ENCODE measurements at regions not wholly inside any gene's neighbourhood (a gene's known extent, or its start where the extent isn't known, plus 50 kb on each side); places are given as distances from the start of the nearest gene placed in this dataset.
"Not testable (repeated sequence)": the region's sequence is repeated elsewhere in the genome, so short reads cannot be mapped to it uniquely, and the experiment has no call there.

DNA sequence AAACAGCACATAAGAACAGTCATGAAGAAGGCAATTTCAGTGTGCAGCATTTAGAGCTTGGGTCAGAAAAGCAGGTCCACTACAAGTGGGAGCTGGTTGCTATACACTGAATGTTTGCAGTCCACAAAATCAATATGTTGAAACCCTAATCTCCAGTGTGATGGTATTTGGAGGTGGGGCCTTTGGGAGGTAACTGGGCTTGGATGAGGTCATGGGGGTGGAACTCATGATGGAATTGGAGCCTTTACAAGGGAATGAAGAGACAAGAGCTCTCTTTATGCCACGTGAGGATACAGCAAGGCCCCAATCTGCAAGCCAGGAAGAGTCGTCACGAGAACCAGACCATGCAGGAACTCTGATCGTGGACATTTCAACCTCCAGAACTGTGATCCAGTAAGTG lies 216.7 kb upstream of the SLC35B3 start:
- intact Hi-C loops (cut with DNase I, micrococcal nuclease), result no loop called here
- DNase-seq (no peak), ATAC-seq (no peak)

DNA sequence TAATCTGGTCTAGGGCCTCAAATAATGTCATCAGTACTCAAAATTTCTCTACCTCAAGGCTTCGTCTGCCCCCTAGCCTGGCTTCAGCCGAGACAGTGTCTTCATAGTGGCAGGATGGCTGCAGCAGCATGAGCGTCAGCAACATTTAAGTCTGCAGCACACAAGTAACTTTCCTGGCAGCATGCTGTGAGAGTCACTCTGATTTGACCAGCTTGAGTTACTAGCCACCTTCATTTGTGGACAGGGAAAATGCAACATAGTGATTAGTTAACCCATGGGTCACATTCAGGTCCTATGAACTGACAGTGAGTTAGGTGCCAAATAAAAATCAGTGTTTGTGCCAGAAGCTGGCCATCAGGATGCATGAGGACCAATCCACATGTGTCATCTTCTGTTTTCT lies 209.9 kb upstream of the SLC35B3 start:
- DNase-seq, result no peak
- intact Hi-C loops (cut with DNase I, micrococcal nuclease), result no loop called here
- no peak for ATAC-seq

DNA sequence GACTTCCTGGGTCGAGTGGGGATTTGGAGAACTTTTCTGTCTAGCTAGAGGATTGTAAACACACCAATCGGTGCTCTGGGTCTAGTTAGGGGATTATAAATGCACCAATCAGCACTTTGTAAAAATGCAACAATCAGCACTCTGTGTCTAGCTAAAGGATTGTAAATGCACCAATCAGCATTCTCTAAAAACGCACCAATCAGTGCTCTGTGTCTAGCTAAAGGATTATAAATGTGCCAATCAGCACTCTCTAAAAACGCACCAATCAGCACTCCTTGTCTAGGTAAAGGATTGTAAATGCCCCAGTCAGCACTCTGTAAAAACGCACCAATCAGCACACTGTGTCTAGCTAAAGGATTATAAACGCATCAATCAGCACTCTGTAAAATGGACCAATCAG lies 209.0 kb upstream of the SLC35B3 start:
- DNase-seq (no peak), ATAC-seq (no peak)
- intact Hi-C loops (cut with DNase I, micrococcal nuclease), result no loop called here

DNA sequence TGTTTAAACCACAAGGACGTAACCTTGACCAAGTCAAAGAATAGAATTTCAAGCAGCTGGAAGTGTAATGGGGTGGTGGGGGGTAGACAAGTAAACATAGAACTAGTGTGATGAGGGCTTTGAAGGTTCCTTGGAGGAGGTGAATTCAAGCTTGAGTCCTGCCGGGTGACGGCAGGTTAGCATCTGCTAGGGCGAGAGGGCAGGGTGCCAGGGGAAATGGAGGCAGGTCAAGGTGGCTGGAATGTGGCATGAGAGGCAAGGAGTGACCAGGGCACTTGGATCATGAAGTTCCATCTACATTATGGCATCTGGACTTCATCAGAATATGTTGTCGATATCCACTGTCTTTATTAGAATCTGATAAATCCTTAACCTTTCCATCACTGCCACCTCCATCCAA lies 207.5 kb upstream of the SLC35B3 start:
- ATAC-seq, result no peak
- intact Hi-C loops (cut with DNase I, micrococcal nuclease), result no loop called here
- no peak for DNase-seq

DNA sequence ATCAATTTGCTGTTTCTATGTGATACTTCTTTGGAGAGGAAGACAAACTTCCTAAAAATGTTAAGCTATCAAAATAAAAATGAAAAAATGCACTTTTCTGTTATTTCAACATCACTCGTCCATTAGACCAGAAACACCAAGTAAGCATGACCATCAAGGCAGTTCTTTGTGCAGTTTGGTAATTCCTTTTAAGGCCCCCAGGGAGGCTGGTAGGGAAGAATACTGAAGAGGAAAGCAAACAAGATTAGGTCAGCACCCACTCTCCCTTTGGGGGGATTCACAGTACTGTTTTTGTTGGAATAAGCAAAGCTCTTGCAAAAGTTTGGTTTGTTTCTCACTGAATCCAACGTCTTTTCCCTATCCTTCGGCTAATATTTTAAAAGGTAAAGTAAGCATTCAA lies 206.8 kb upstream of the SLC35B3 start:
- ATAC-seq (no peak), DNase-seq (no peak)
- intact Hi-C loops (cut with DNase I, micrococcal nuclease), result no loop called here

DNA sequence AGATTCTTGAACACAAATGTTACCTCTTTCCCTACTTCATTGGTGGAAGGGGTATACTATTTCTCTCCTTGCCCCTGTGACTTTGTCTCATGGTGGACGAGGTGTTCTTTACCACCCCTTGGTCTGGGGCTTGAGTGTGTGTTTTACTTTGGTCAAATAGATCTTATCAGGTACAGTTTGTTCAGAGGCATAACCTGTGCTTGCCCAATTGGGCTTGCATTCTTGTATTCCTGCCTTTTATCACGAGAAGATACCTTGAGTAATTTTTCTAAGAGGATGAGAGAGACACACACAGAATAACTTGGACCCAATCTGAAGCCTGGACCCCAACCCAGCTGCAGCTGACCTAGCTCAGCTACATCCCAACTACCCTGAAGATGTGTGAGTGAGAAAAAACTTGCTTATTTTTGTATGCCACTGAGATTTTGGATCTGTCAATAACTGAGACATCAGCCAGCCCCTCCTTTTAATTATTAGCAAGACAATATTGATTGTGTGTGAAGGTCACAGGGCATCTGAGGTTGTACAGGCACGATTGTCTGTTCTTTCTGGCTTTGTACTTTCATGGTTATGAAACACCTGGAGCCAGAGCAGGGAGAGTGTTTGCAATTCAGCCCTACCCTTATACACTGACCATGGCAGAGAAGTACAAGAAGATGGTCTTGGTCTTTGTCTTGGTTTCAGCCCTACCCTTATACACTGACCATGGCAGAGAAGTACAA lies 204.7 kb upstream of the SLC35B3 start:
- intact Hi-C loops (cut with DNase I, micrococcal nuclease), result no loop called here
- ATAC-seq, result no peak
- DNase-seq, result no peak

DNA sequence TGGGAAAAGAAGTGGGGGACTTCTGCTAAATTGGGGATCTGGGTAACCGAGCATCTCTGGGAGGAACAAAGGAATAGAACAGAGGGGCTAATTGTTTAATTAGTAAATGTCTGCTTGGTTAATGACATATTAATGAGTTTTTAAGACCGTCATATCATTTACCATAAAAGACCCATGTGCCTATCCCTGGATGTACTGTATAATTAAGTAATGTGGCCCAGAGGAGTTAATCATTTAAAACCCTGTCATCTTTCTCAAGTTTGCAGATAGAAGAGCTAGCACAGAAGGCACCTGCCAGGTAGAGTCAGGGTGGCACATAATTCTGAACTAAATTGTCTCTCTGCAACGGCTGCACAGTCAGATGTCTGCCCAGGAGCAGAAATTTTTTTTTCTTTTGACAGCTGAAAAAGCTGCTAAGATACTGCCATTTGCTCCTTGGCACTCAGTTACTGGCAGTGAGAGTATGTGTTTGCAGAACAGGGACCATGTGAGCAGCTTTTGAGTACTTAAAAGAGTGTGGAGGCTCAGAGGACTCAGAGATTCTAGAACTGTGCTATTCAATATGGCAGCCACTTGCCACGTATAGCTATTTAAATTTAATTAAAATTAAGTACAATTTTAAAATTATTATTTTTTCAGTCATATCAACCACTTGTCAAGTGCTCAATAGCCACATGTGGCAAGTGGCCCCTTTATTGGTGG lies 202.7 kb upstream of the SLC35B3 start:
- DNase-seq, result no peak
- ATAC-seq, result no peak
- intact Hi-C loops (cut with DNase I, micrococcal nuclease), result no loop called here

DNA sequence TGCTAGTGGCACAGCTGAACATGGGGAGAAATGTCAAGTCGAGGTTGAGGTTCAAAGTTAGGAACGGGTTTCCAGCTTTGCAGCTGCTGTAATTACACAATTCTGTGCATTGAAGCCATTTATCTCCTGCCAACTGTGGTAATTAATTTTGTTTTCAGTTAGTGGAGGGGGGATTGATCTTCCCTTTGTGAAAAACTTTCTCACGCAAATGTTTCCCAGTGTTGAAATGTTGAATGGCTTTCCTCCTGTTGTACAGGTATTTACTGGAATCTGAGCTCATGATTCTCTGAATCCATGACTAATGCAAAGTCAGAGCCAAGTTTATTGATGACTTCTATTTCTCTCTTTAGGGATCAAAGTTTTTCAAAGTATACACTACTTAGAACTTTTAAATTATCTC lies 198.4 kb upstream of the SLC35B3 start:
- intact Hi-C loops (cut with DNase I, micrococcal nuclease), result no loop called here
- ATAC-seq, result no peak
- DNase-seq, result no peak

DNA sequence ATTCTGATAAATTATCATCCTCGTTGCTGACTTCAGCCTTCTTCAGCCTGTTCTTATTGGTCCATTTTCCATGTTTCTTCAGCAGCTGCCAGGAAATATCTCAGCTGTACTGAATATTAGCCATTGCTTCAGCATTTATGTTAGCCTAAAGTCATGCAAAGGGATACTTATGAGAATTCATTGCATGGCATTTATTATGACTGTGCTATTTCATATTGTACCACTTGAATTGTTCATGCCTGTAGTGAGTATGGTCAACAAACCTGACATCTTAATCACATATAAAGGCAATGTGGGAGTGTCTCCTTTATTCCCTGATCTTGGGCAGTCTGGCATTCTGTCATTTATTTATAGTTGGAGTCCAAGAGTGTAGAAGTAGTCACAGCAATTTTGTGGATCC lies 193.4 kb upstream of the SLC35B3 start:
- intact Hi-C loops (cut with DNase I, micrococcal nuclease), result no loop called here

DNA sequence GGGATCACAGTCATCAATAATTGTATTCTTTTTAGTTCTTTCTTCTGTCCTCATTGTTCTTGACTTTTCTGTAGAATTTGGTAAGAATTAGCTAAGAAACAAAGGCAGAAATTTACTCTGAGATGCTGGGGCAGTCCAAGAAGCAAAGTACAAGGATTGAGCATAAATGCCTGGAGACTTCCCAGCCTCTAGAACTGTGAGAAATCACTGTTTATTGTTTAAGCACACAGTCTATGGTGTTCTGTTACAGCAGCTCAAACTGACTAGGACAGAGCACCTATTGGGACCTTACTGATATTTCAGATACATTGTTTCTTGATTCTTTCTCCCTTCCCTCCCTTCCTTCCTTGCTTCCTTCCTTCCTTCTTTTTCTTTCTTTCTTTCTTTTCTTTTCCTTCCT lies 192.7 kb upstream of the SLC35B3 start:
- ATAC-seq (peak; percentile 71), DNase-seq (no peak)
- intact Hi-C loops (cut with DNase I, micrococcal nuclease), result no loop called here

More for the DNA sequence above, 193.4 kb upstream of the SLC35B3 start:
- ATAC-seq, result no peak
- DNase-seq, result no peak

DNA sequence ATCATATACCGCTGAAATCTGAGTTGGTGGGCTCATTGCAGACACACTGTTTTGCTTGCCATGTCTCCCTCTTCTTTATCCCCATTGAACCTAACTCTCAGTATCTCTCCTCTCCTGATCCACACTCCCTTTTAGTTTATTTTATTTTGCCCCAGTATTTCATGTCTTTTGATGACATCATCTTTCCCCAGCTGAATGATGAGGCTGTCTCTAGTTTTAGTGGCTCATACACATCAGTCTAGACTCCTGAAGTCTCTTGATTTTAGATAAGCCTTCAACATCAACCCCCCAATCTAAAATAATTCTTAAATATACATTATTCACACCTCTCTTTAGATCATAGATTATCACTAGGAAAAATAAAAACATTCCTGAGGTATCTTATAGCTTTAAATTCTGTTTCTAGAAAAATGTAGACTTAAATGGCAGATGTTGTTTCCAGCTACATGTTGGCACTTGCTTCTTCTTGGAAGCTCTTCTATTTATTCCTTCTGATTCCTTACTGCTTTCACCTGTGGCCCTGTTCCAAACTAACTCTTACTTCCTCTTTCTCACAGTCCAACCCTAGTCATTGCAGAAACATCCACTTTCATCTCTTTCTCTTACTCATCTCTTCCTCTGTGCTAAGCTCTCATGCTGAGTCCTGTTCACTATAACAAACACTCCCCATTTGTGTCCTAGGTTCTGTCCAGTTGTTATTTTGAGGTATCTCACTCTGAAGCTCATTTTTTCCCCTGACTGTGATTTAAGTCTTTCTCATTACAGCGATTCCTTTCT lies 191.9 kb upstream of the SLC35B3 start:
- intact Hi-C loops (cut with DNase I, micrococcal nuclease), result no loop called here
- ATAC-seq (peak; percentile 89), DNase-seq (no peak)

DNA sequence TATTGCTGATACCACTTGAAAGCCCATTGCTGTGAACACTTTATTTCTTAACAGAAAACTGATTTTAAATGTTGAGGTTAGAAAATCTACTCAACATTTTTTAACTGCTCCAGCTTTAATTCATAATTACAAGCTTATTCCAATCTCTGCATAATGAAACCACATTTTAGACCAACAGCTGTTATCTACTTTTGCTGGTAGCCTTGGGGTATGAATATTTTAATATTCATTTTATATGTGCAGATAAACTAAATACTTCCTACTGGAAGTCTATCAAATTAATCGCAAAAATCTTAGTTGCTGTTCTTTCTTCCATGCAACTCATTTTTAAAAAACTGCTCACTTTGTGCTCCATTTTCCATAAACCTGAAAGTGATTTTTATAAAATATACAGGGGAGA lies 189.3 kb upstream of the SLC35B3 start:
- DNase-seq (no peak), ATAC-seq (no peak)
- intact Hi-C loops (cut with DNase I, micrococcal nuclease), result no loop called here

DNA sequence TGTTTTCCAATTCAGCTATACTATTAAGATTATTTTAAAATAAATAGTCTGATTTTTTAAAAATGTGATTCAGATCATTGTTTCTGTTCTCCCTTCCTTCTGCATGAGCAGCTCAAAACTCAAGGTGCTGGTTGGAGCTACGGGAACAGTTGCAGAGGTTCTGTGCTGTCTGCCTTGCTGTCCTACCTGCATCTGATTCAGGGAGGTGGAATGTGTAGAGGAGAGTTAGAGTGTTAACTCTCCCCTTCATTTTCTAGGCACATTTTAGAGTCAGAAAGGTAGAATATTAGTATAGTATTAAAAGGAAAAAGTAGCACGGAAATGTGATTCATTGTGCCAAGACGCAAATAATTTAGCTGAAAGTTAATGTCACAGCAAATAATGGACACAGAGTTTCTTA lies 188.1 kb upstream of the SLC35B3 start:
- no peak for DNase-seq
- intact Hi-C loops (cut with DNase I, micrococcal nuclease), result no loop called here
- no peak for ATAC-seq

DNA sequence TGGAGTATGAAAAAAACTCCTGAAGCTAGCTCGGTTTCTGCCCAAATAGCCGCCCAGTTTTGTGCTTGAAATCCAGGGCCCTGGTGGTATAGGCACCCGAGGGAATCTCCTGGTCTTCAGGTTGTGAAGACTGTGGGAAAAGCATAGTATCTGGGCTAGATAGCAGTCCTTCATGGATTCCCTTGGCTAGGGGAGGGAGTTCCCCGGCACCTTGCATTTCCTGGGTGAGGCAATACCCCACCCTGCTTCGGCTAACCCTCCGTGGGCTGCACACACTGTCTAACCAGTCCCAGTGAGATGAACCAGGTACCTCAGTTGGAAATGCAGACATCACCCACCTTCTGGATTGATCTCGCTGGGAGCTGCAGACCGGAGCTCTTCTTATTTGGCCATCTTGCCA lies 184.5 kb upstream of the SLC35B3 start:
- intact Hi-C loops (cut with DNase I, micrococcal nuclease), result no loop called here
- no peak for DNase-seq
- ATAC-seq, result no peak

DNA sequence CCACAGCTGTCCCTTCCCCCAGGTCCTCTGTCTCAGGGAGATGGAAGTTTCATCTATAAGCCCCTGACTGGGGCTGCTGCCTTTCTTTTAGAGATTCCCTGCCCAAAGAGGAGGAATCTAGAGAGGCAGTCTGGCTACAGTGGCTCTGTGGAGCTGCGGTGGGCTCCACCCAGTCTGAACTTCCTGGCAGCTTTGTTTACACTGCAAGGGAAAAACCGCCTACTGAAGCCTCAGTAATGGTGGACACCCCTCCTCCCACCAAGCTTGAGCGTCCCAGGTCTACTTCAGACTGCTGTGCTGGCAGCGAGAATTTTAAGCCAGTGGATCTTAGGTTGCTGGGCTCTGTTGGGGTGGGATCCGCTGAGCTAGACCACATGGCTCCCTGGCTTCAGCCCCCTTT lies 184.1 kb upstream of the SLC35B3 start:
- intact Hi-C loops (cut with DNase I, micrococcal nuclease); DNase-seq; ATAC-seq: not testable (repeated sequence)

DNA sequence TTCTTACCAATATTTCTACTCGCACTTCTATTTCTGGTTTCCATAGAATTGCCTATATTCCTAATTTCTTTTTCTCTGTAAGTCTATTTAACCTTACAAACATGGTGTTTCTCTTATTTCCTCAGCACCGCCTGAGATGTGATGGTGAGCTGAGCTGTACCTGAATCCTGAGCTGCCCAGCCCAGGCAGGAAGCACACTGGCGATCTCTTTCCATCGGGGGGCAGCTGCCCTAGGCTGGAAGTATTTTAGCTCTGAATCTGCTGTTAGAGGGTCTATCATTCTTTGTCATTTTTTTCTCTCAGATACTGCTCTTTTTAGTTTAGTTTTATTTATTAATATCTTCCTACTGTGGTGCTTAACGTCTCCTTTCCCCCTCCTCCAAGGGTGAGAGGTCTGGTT lies 173.4 kb upstream of the SLC35B3 start:
- ATAC-seq, result no peak

DNA sequence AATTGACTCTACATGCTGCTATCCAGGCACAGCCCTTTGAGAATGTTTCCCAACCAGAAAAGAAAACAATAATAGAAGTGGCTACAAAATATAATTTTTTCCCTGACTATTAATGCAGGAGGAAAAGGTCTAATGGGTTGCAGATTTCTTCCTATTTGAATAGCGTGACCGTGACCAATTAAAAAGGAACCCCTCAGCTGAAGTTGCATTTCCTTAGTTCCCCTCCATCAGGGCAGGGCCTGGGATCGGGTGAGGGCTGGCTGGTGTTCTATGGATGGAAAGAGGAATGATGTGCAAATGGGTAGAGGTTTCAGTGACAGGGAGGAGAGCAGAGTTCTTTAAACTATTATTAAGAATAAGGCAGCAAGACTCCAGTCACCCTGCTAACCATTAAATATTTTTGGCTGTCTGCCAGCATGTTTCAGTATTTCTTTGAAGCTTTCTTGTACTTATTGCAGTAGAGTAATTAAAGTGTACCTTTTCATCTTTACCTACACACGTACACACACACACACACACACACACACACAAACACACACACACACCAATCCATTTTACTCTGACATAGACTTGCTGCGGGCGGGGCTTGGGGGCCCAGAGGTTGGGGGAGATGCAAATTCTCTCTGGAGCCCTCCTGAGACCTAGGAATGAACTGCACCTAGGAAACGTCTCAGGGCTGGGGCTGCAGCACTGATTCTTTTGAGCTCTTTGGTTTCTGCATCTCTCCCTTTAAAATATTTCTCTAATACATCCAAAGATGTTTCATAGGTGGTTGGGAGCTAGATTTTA lies 154.8 kb upstream of the SLC35B3 start:
- ATAC-seq (no peak), DNase-seq (no peak)
- intact Hi-C loops (cut with DNase I, micrococcal nuclease), result no loop called here

More for the DNA sequence above, 173.4 kb upstream of the SLC35B3 start:
- DNase-seq, result no peak
- intact Hi-C loops (cut with DNase I, micrococcal nuclease), result no loop called here

DNA sequence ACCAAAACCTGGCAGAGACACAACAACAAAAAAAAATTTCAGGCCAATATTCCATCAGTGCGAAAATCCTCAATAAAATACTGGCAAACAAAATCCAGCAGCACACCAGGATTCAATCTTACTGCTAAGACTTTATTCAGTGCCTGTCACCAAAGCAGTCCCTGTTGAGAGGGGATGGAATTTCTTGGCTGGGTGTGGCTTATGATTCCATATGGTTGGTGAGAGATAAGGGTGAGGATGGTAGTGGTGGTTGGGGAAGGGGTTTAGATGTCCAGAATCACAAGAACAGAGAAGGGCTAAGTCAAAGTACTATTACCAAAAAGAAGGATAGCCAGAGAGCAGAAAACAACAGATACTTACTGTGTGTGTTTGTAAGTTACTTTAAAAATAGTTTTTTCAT lies 152.8 kb upstream of the SLC35B3 start:
- ATAC-seq (no peak), DNase-seq (no peak)
- intact Hi-C loops (cut with DNase I, micrococcal nuclease), result no loop called here

DNA sequence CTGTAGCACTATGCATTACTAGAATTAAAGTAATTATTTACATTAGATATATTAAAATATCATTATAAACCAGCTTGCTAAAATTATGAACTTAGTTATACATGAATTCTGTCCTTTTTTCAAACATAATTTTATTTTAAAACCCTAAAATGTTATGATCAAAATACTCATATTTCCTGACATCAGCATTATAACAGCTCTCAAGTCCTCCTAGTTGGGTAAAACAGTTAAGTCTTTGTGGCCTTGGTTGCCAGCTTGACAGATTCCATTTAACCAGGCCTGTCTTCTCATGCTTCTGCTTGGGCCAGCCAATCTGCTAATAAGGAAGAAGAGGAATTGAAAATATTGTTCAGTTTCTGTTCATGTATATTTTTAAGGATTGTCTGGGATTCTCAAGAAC lies 147.9 kb upstream of the SLC35B3 start:
- no peak for ATAC-seq

More for the DNA sequence above, 147.9 kb upstream of the SLC35B3 start:
- intact Hi-C loops (cut with DNase I, micrococcal nuclease), result no loop called here
- DNase-seq, result no peak

Measured in left colon (tissue), 2 donors.